ENCODE measurements at regions not wholly inside any gene's neighbourhood (a gene's known extent, or its start where the extent isn't known, plus 50 kb on each side); places are given as distances from the start of the nearest gene placed in this dataset.

DNA sequence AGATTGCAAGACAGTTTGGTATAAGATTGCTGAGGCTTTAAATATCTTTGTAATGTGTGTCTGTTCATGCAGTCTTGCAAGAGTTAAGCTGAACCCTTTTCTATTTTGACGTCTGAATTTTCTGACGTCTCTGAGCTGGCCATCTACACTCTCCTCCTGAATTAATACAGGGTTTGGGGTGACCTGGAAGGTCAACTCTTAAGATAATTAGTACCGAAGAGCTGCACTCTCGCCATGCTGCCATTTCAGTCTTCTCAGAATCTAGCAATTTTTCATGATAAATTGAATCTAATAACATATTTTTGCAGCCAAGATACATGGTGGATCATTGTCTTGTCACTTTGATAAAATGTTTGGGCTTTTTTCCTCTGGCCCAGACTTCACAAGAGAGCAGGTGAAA lies 1245.2 kb upstream of the CELF4 start:
- POLR2A ChIA-PET (ENCODE audit: low non-redundant PET), result no interaction called here
- DNase-seq (ENCODE audit: low spot score), result no peak
- no peak overlapping the region for H3K27ac ChIP-seq
- TF ChIP-seq, protein P1, sequence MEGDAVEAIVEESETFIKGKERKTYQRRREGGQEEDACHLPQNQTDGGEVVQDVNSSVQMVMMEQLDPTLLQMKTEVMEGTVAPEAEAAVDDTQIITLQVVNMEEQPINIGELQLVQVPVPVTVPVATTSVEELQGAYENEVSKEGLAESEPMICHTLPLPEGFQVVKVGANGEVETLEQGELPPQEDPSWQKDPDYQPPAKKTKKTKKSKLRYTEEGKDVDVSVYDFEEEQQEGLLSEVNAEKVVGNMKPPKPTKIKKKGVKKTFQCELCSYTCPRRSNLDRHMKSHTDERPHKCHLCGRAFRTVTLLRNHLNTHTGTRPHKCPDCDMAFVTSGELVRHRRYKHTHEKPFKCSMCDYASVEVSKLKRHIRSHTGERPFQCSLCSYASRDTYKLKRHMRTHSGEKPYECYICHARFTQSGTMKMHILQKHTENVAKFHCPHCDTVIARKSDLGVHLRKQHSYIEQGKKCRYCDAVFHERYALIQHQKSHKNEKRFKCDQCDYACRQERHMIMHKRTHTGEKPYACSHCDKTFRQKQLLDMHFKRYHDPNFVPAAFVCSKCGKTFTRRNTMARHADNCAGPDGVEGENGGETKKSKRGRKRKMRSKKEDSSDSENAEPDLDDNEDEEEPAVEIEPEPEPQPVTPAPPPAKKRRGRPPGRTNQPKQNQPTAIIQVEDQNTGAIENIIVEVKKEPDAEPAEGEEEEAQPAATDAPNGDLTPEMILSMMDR (conservative IDR thresholded peaks at IDR 0.05; ENCODE audit: low read depth), result no peak
- CTCF ChIA-PET, result no interaction called here

DNA sequence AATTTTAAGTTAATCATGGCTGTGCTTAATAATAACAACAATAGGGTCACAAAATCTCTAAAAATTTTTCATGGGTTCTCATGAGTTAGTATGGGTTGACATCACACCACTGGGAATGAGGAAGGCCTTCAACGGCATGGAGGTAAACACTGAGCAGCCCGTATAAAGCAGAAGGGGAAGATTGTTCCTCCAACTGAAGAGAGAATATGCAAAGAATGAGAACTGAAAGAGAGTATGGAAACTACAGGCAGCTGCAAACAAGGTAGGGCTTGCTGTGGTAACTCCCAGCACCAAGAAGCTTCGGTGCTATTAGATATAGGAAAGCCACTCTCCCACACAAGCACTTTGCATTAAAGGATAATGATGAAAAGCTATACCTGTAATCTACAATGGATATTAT lies 1242.3 kb upstream of the CELF4 start:
- TF ChIP-seq, protein P1 (conservative IDR thresholded peaks at IDR 0.05; ENCODE audit: low read depth), result no peak
- POLR2A ChIA-PET (ENCODE audit: low non-redundant PET), result no interaction called here
- no peak for DNase-seq (ENCODE audit: low spot score)
- H3K27ac ChIP-seq, result no peak overlapping the region
- CTCF ChIA-PET, result no interaction called here

DNA sequence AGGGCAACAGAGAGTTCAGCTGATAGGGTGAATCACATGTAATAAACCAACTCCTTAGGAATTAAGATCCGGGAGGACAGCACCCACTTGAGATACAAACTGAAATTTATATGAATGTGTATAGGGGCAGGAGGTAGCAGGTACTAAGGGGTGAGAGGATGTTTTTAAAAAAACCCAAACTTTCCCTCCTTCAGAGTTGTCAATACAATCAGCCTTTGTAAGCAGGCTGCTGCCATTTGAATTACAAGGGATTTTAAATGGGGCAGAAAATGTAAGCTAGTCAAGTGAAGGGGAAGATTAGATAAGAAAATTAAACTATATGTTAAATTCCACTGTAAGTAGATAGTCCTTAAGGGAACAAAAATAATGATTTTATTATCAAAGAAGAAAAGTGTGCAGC lies 1239.7 kb upstream of the CELF4 start:
- ChIA-PET POLR2A (ENCODE audit: low non-redundant PET) (no interaction called here), CTCF (no interaction called here)
- TF ChIP-seq, protein P1 (conservative IDR thresholded peaks at IDR 0.05; ENCODE audit: low read depth), result no peak
- no peak overlapping the region for H3K27ac ChIP-seq
- no peak for DNase-seq (ENCODE audit: low spot score)

DNA sequence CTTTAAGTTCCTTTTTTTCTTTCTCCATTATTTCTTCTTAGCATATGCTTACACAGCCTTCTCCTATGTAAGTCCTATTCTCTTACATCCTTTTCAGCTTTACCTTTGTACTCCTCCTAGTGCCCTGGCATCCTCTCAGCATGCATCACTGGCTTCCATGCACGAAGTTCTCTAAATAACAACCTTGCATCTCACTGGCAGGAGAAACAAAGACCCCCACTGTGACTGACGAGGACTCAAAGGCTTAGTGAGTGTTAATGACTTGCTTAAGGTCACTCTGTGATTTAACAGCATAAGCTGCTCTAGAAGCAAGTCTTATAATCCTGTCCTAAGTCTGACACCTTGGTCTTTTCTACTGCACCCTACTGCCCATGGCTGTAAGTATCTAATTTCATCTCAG lies 1236.0 kb upstream of the CELF4 start:
- no peak overlapping the region for H3K27ac ChIP-seq
- DNase-seq (ENCODE audit: low spot score), result no peak
- TF ChIP-seq, protein P1 (conservative IDR thresholded peaks at IDR 0.05; ENCODE audit: low read depth), result no peak
- CTCF ChIA-PET, result interaction anchor here (0.6 to 0.7 kb wide), 2 partner anchors 123 to 145 kb away, joined by 3 read pairs; no protein-coding TSS in a partner anchor
- POLR2A ChIA-PET (ENCODE audit: low non-redundant PET), result no interaction called here

DNA sequence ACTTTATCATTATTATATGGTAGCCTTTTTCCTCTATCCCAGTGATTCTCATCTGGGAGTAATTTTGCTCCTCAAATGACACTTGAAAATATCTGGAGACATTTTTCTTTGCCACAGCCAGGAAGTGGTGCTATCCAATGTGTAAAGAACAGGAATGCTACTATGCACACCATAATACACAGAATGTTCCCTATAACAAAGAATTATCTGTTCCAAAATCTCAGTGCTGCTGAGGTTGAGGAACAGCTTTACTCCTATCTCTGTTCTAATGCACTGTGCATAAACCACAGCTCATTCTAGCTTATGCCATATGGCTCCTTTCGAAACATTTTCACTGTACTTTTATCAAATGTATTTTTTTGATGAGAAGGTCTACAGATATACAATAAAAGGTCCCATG lies 1231.2 kb upstream of the CELF4 start:
- POLR2A ChIA-PET (ENCODE audit: low non-redundant PET), result no interaction called here
- CTCF ChIA-PET, result interaction anchor here (0.6 kb wide), 1 partner anchor 152 kb away, joined by 3 read pairs; no protein-coding TSS in a partner anchor
- no peak overlapping the region for H3K27ac ChIP-seq
- TF ChIP-seq, protein P1 (conservative IDR thresholded peaks at IDR 0.05; ENCODE audit: low read depth), result no peak
- no peak for DNase-seq (ENCODE audit: low spot score)

DNA sequence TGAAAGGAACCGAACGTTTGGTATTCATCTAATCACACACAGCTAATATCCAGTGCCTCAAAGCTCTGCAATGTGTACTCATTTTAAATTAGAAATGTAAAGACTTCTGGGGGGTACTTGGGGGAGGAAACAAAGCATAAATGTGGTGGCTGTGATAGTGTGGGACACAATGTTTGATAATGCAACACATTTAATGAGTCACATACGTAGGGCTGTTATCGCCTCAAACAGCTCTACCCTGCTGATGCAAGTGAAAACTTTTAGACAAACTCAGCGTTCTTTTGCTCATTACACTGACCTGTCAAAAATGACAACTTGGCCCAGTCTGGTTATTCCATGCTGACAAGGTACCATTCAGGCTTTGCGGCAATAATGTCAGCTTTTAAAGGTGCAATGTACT lies 1227.1 kb upstream of the CELF4 start:
- TF ChIP-seq, protein P1 (conservative IDR thresholded peaks at IDR 0.05; ENCODE audit: low read depth), result no peak
- DNase-seq (ENCODE audit: low spot score), result no peak
- ChIA-PET CTCF (interaction anchor here (0.7 kb wide), 1 partner anchor 79 kb away, joined by 6 read pairs; no protein-coding TSS in a partner anchor), POLR2A (ENCODE audit: low non-redundant PET) (no interaction called here)
- H3K27ac ChIP-seq, result no peak overlapping the region

DNA sequence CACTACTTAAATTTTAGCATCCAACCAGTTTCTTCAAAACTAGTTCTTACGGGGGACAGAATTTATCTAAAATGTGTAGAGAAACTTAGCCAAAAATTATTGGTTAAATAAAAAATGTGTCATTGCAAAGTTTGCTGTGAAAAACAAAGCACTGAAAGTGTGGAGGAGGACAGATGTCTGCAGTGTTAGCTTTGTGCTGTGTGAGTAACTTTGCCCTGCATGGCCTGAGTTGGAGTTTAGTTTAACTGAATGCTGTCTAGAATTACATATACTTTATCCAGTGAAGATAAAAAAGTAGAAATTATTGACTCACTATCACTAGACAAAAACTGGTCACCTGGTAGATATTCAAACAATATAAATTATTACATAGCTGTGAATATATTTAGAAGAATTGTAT lies 1225.2 kb upstream of the CELF4 start:
- TF ChIP-seq, protein P1 (conservative IDR thresholded peaks at IDR 0.05; ENCODE audit: low read depth), result no peak
- CTCF ChIA-PET, result no interaction called here
- H3K27ac ChIP-seq, result no peak overlapping the region
- DNase-seq (ENCODE audit: low spot score), result no peak
- POLR2A ChIA-PET (ENCODE audit: low non-redundant PET), result no interaction called here

Data from RWPE1 (cell line).